NB4 (cell line): ENCODE measurements at regions not wholly inside any gene's neighbourhood (a gene's known extent, or its start where the extent isn't known, plus 50 kb on each side); places are given as distances from the start of the nearest gene placed in this dataset.

ENCODE experiments used
- DNase-seq: peaks from one replicate; pipeline ENCODE4 v3.0.0; 2010; ENCODE audit warnings: low read depth
- H3K4me3 ChIP-seq: one replicate; pipeline ENCODE4 v1.5.1; 2011; ENCODE audit warnings: mild to moderate bottlenecking, low read depth, low read length, moderate library complexity
- MYC ChIP-seq: IDR thresholded peaks from 2 replicates; pipeline ENCODE4 v1.6.1; 2011; ENCODE audit warnings: low read depth, low read length
- POLR2A ChIP-seq: IDR thresholded peaks from 2 replicates; pipeline ENCODE4 v1.6.1; 2011; ENCODE audit warnings: mild to moderate bottlenecking; ENCODE audit not compliant: insufficient read length; ENCODE audit errors: extremely low read depth
- TF ChIP-seq, protein P1 (sequence below): IDR thresholded peaks from 2 replicates; pipeline ENCODE4 v1.6.1; 2011; ENCODE audit warnings: low read depth, low read length
- TF ChIP-seq, protein P2 (sequence below): IDR thresholded peaks from one replicate; pipeline ENCODE4 v1.5.1; 2012; ENCODE audit warnings: low read depth, low read length

- no peak overlapping the region for H3K4me3 ChIP-seq
- DNase-seq, result no peak
- TF ChIP-seq MYC, result no peak
- TF ChIP-seq, protein P1, sequence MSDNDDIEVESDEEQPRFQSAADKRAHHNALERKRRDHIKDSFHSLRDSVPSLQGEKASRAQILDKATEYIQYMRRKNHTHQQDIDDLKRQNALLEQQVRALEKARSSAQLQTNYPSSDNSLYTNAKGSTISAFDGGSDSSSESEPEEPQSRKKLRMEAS, result no peak
- no peak for TF ChIP-seq POLR2A
- TF ChIP-seq, protein P2, sequence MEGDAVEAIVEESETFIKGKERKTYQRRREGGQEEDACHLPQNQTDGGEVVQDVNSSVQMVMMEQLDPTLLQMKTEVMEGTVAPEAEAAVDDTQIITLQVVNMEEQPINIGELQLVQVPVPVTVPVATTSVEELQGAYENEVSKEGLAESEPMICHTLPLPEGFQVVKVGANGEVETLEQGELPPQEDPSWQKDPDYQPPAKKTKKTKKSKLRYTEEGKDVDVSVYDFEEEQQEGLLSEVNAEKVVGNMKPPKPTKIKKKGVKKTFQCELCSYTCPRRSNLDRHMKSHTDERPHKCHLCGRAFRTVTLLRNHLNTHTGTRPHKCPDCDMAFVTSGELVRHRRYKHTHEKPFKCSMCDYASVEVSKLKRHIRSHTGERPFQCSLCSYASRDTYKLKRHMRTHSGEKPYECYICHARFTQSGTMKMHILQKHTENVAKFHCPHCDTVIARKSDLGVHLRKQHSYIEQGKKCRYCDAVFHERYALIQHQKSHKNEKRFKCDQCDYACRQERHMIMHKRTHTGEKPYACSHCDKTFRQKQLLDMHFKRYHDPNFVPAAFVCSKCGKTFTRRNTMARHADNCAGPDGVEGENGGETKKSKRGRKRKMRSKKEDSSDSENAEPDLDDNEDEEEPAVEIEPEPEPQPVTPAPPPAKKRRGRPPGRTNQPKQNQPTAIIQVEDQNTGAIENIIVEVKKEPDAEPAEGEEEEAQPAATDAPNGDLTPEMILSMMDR, result no peak
Measured at GRCh38 chr10:108523016-108523800, 1358.7 kb upstream of the SORCS1 start.

DNA sequence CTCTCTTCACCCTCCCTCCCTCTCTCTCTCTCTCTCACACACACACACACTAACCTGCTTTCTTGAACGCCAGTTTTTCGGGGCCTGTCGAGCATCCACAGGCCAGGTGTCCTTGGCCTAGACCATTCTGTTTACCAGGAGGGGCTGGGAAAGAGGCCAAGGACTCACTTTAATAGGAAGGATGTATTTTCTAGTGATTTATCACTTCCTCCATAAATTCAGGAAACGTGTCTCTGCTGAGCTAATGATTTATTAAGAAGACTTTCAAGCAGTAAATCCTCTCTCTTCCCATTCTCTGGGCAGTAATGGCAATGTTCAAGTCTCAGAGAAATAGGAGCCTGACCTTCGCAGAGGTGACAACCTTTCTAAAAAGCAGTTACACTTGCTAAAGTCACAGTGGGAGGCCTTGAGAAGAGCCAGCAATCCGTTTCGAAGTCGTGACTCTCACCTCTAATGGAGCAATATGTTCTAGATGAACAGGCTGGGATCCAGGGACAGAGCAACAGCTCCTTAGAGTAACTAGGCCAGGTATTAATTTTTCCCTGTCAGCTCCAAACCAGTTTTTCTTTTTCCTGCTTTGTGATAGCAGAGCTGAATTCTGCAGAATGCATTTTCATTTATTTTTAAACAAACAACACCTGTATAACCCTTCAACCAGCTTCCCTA is 1357.5 kb upstream of the SORCS1 start:
- H3K4me3 ChIP-seq, result no peak overlapping the region
- DNase-seq, result no peak
- TF ChIP-seq, protein P2, result no peak
- no peak for TF ChIP-seq POLR2A
- TF ChIP-seq MYC, result no peak
- TF ChIP-seq, protein P1, result no peak

- no peak overlapping the region for H3K4me3 ChIP-seq
- TF ChIP-seq, protein P2, result no peak
- TF ChIP-seq, protein P1, result no peak
- TF ChIP-seq MYC, result no peak
- no peak for TF ChIP-seq POLR2A
- no peak for DNase-seq
Measured at GRCh38 chr10:108515821-108516220, 1351.3 kb upstream of the SORCS1 start.

DNA sequence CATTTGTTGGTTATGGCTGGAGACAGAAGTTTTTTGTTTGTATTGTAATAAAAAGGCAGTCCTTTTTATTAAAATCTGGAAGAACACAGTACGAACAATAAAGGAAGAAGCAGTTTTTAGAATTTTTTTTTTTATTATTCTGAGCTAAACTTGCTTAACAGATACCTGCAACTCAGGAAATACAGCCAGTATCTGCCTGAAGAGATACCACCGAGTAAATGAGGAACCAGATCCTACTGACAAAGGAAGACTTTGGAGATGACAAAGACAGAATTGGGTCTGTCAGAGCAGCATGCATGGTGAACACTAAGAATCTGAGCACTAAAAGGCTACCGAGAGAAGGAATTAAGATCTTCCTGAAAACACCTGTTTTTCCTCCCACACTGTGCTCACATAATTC is 1335.9 kb upstream of the SORCS1 start:
- no peak overlapping the region for H3K4me3 ChIP-seq
- TF ChIP-seq, protein P1, result no peak
- no peak for TF ChIP-seq MYC
- no peak for TF ChIP-seq POLR2A
- TF ChIP-seq, protein P2, result no peak
- DNase-seq, result no peak

GRCh38 chr10:108496106-108496505 is 1331.6 kb upstream of the SORCS1 start:
- TF ChIP-seq MYC, result no peak
- TF ChIP-seq, protein P1, result no peak
- no peak for TF ChIP-seq POLR2A
- TF ChIP-seq, protein P2, result no peak
- no peak overlapping the region for H3K4me3 ChIP-seq
- no peak for DNase-seq
